Type B pancreatic cell (in vitro differentiated cells): ENCODE measurements at regions not wholly inside any gene's neighbourhood (a gene's known extent, or its start where the extent isn't known, plus 50 kb on each side); places are given as distances from the start of the nearest gene placed in this dataset.

Source experiments
- DNase-seq: peaks from one replicate; pipeline ENCODE4 v3.0.0; 2021; ENCODE audit warnings: mixed read lengths; ENCODE audit not compliant: unreplicated experiment; ENCODE audit errors: extremely low spot score
- H3K27ac Mint-ChIP-seq: 2 replicates; pipeline ENCODE4 v1.8.0; 2021; ENCODE audit warnings: mild to moderate bottlenecking, mixed read lengths
- H3K27me3 Mint-ChIP-seq: 2 replicates; pipeline ENCODE4 v1.8.0; 2021; ENCODE audit warnings: mixed read lengths
- H3K36me3 Mint-ChIP-seq: 2 replicates; pipeline ENCODE4 v1.8.0; 2021; ENCODE audit warnings: mixed read lengths
- H3K4me1 Mint-ChIP-seq: one replicate; pipeline ENCODE4 v1.8.0; 2021; ENCODE audit warnings: mixed read lengths; ENCODE audit not compliant: unreplicated experiment
- H3K4me3 Mint-ChIP-seq: 2 replicates; pipeline ENCODE4 v1.8.0; 2021; ENCODE audit warnings: mild to moderate bottlenecking, mixed read lengths
- H3K9me3 Mint-ChIP-seq: 2 replicates; pipeline ENCODE4 v1.8.0; 2021; ENCODE audit warnings: mixed read lengths
- TF ChIP-seq, protein P1 (sequence below): fragments of 200-600 bp; sonication (generic); conservative IDR thresholded peaks from 2 replicates; pipeline ENCODE4 v1.5.0; 2021; ENCODE audit warnings: antibody characterized with exemption, mild to moderate bottlenecking

DNA sequence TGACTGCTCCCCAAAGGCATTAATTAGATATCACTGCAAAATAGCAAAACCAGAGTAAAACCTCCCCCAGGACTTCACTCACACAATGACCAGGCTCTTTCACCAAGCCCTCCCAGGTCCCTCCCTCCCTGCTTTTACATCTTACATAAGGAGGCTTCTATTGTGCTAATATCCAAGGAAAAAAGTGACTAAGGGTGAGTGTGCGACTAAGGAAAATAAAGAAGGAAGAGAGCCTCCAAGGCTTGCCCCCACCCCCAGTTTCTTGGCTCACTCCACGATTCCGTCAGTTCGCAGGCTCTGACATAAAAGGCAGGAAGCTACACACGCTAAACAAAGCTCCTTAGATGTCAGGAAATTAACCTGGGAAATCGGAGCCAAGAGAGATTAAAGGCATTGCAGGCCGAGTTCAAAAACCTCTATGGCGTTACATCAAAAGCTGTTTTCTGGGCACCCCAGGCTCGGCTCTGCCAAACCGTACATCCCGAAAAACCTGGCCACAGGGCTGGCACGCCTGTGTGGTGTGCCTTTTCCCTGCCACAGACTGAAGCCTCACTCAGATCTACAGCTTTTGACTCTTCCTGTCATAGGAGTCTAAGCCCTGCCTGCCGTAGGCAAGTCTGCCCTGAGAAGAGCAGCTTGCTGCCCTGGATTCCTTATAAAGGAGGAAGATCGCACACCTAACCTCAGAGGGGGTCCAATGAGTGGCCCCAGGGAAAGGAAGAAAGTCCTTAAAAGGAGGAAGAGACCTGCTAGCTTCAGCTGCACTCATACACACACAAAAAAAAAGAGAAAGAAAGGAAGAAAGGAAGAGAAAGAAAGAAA lies 67.0 kb upstream of the SERP2 start:
- Mint-ChIP-seq H3K4me1 (peaks cover 33% of the 10 kb centered on the region), H3K27ac (peak overlapping the region; percentile 50), H3K9me3 (no peaks in the 10 kb centered on the region), H3K36me3 (no peaks in the 10 kb centered on the region), H3K4me3 (peak overlapping the region; percentile 61), H3K27me3 (peaks cover 3% of the 10 kb centered on the region)
- no peak for DNase-seq
- TF ChIP-seq, protein P1, sequence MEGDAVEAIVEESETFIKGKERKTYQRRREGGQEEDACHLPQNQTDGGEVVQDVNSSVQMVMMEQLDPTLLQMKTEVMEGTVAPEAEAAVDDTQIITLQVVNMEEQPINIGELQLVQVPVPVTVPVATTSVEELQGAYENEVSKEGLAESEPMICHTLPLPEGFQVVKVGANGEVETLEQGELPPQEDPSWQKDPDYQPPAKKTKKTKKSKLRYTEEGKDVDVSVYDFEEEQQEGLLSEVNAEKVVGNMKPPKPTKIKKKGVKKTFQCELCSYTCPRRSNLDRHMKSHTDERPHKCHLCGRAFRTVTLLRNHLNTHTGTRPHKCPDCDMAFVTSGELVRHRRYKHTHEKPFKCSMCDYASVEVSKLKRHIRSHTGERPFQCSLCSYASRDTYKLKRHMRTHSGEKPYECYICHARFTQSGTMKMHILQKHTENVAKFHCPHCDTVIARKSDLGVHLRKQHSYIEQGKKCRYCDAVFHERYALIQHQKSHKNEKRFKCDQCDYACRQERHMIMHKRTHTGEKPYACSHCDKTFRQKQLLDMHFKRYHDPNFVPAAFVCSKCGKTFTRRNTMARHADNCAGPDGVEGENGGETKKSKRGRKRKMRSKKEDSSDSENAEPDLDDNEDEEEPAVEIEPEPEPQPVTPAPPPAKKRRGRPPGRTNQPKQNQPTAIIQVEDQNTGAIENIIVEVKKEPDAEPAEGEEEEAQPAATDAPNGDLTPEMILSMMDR = no peak

DNA sequence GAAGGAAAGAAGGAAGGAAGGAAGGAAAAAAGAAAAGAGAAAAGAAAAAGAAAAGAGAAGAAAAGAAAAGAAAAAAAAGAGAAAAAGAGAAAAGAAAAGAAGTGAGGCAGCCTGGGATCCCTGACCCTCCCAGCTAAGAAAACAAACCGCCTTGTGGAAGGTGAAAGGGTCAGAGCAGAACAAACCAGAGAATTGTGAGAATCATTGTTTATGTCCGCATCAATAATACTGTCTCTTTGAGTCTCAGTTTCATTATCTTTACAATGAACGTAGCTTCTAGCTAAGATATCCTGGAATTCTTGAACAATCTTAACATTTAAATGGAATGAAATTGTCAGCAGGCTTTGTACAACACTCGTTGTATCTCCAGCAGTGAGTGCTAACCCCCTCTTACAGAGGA lies 66.4 kb upstream of the SERP2 start:
- Mint-ChIP-seq H3K27me3 (peaks cover 3% of the 10 kb centered on the region), H3K36me3 (no peaks in the 10 kb centered on the region), H3K4me3 (no peak overlapping the region), H3K4me1 (peaks cover 32% of the 10 kb centered on the region), H3K9me3 (no peaks in the 10 kb centered on the region), H3K27ac (peak overlapping the region; percentile 50)
- TF ChIP-seq, protein P1 = no peak
- DNase-seq = no peak

DNA sequence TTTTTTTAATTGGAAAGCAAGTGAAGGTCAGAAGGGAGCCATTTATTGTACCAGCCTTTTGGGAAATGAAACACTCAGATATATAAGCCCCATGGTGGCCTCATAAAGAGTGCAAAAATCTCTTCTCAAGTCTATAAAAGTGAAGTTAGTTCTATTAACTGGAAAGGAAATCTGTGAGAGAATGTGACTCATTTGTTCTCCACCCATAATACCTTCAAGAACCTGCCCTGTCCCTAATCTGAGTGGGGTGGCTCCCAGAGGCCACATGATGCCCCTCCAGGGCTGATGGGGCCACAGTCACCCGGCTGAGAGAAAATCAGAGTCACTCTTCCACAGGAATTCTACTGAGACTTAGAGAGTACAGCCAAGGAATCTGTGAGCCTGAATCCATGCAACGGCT lies 65.8 kb upstream of the SERP2 start:
- H3K4me1 Mint-ChIP-seq = peaks cover 31% of the 10 kb centered on the region
- H3K4me3 Mint-ChIP-seq = no peak overlapping the region
- H3K9me3 Mint-ChIP-seq = no peaks in the 10 kb centered on the region
- H3K27me3 Mint-ChIP-seq = peaks cover 3% of the 10 kb centered on the region
- no peak for DNase-seq
- TF ChIP-seq, protein P1 = no peak
- H3K36me3 Mint-ChIP-seq = no peaks in the 10 kb centered on the region
- H3K27ac Mint-ChIP-seq = no peak overlapping the region

DNA sequence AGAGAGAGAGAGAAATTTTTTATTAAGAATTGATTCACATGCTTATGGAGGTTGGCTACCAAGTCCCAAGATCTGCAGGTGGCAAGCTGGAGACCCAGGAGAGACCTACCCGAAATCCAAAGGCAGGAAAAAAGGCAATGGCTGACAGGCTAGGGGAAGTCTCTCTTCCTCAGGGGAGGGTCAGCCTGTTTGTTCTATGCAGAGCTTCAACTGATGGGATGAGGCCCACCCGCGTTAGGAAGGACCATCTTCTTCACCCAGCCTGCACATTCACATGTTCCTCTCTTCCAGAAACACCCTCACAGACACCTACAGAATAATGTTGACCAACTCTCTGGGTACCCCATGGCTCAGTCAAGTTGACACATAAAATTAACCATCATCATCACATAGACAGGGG lies 65.3 kb upstream of the SERP2 start:
- Mint-ChIP-seq H3K4me3 (no peak overlapping the region), H3K4me1 (peaks cover 26% of the 10 kb centered on the region), H3K9me3 (no peaks in the 10 kb centered on the region), H3K27ac (no peak overlapping the region), H3K27me3 (peaks cover 4% of the 10 kb centered on the region), H3K36me3 (no peaks in the 10 kb centered on the region)
- TF ChIP-seq, protein P1 = no peak
- no peak for DNase-seq

DNA sequence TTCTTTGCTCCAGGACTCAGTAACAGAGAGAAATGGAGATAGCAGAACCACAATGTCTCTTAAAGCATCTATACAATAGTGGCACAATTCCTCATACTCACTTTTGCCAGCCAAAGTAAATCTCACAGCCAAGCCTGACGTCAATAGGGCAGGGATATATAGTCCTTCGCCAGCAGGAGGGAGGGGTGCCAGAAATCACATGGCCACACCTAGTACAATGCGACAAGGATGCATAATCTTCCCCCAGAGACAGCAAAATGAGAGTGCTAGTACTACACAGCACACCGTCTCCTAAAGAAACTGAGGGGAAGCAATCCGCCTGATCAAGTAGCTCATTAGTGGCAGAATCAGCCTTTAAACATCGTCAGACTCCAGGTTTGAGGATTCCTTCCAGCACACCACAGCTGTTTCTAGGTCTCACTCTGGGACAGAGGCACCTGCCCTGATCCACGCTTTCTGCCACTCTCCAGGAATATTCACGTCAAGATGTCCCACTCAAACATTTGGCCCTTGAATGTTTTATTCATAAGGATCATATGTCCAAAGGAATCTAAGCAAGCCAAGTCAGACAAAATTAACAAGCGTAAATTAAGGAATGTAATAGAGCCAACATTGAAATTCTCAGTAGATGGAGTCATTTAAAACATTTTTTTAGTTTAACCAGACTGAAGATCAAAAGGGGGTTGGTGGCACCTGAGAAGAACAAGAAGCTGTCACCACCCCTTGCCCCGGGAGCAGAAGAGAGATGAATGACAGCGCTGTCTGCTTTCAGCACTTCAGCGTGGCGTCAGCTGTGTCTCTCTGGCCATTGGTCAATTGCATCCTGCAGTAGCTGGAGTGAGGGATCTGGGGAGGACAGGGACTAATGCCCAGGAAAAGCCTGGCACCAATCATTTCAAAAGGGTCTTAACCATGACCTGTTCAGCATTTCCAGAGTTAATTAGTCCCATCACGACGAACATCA lies 63.5 kb upstream of the SERP2 start:
- no peak overlapping the region for H3K4me3 Mint-ChIP-seq
- TF ChIP-seq, protein P1 = no peak
- H3K27me3 Mint-ChIP-seq = peaks cover 7% of the 10 kb centered on the region
- peaks cover 22% of the 10 kb centered on the region for H3K4me1 Mint-ChIP-seq
- no peaks in the 10 kb centered on the region for H3K36me3 Mint-ChIP-seq
- H3K27ac Mint-ChIP-seq = no peak overlapping the region
- no peak for DNase-seq
- H3K9me3 Mint-ChIP-seq = no peaks in the 10 kb centered on the region
